ENCODE measurements at regions not wholly inside any gene's neighbourhood (a gene's known extent, or its start where the extent isn't known, plus 50 kb on each side); places are given as distances from the start of the nearest gene placed in this dataset.

DNA sequence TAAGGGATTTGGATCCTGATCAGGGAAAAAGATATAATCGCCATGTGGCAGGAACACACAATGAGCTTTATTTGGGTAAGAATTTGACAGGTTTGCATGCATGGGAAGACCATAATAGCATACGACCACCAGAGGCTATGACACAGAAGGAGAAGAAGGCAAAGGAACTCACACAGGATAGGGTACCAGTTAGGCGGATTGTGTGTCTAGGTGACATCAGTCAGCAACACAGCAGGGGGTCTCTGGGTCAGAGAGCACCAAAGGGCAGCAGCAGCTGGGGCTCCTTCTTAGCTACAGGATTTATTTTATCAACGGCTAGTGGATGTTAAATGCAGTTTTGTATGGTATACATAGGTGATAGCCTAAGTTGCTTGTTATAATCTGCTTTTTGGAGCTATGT, 551.3 kb downstream of the KCNT2 start:
- TF ChIP-seq, protein P1, sequence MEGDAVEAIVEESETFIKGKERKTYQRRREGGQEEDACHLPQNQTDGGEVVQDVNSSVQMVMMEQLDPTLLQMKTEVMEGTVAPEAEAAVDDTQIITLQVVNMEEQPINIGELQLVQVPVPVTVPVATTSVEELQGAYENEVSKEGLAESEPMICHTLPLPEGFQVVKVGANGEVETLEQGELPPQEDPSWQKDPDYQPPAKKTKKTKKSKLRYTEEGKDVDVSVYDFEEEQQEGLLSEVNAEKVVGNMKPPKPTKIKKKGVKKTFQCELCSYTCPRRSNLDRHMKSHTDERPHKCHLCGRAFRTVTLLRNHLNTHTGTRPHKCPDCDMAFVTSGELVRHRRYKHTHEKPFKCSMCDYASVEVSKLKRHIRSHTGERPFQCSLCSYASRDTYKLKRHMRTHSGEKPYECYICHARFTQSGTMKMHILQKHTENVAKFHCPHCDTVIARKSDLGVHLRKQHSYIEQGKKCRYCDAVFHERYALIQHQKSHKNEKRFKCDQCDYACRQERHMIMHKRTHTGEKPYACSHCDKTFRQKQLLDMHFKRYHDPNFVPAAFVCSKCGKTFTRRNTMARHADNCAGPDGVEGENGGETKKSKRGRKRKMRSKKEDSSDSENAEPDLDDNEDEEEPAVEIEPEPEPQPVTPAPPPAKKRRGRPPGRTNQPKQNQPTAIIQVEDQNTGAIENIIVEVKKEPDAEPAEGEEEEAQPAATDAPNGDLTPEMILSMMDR (IDR thresholded peaks at IDR 0.05; ENCODE audit: borderline replicate concordance, extremely low read depth, low read length, poor library complexity, severe bottlenecking): no peak
- TF ChIP-seq EZH2 (IDR thresholded peaks at IDR 0.05; ENCODE audit: borderline replicate concordance, low read depth, low read length, severe bottlenecking): no peak
